GM23338 (cell line): ENCODE measurements at regions not wholly inside any gene's neighbourhood (a gene's known extent, or its start where the extent isn't known, plus 50 kb on each side); places are given as distances from the start of the nearest gene placed in this dataset.

ENCODE experiments used
- ATAC-seq: fragments of 200-7000 bp; cut with Tn5 transposase; 3 replicates; pipeline ENCODE4 v1.9.1; 2020
- DNase-seq: peaks from one replicate; pipeline ENCODE4 v3.0.0-alpha.2; 2015; ENCODE audit warnings: low spot score
- H2AFZ ChIP-seq: fragments of 200-600 bp; sonication (generic); 2 replicates; pipeline ENCODE4 v1.8.0; 2016; ENCODE audit warnings: antibody characterized with exemption, mild to moderate bottlenecking, moderate library complexity
- H3F3A ChIP-seq: fragments of 200-600 bp; sonication (generic); replicated peaks from 2 replicates; pipeline ENCODE4 v1.8.0; 2017; ENCODE audit warnings: antibody characterized with exemption, mixed run types, low read depth
- H3K27ac ChIP-seq: fragments of 200-600 bp; sonication (generic); 2 replicates; pipeline ENCODE4 v1.6.1; 2016; ENCODE audit warnings: low read depth
- H3K27me3 ChIP-seq: fragments of 200-600 bp; sonication (generic); 2 replicates; pipeline ENCODE4 v1.8.0; 2016; ENCODE audit warnings: mild to moderate bottlenecking, mixed run types, moderate library complexity; ENCODE audit not compliant: insufficient read depth
- H3K36me3 ChIP-seq: fragments of 200-600 bp; sonication (generic); 2 replicates; pipeline ENCODE4 v1.8.0; 2016; ENCODE audit warnings: mild to moderate bottlenecking; ENCODE audit not compliant: insufficient read depth
- H3K4me1 ChIP-seq: fragments of 200-600 bp; sonication (generic); 2 replicates; pipeline ENCODE4 v1.8.0; 2016; ENCODE audit warnings: mild to moderate bottlenecking, moderate library complexity; ENCODE audit not compliant: insufficient read depth
- H3K4me2 ChIP-seq: fragments of 200-600 bp; sonication (generic); 2 replicates; pipeline ENCODE4 v1.7.1; 2017; ENCODE audit warnings: mixed run types
- H3K4me3 ChIP-seq: fragments of 200-600 bp; sonication (generic); 2 replicates; pipeline ENCODE4 v1.6.1; 2016; ENCODE audit warnings: mixed run types
- H3K79me2 ChIP-seq: fragments of 200-600 bp; sonication (generic); replicated peaks from 2 replicates; pipeline ENCODE4 v1.8.0; 2017; ENCODE audit warnings: mild to moderate bottlenecking; ENCODE audit not compliant: insufficient read depth
- H3K9me2 ChIP-seq: fragments of 200-600 bp; sonication (generic); 2 replicates; pipeline ENCODE4 v1.8.0; 2017; ENCODE audit not compliant: insufficient read depth
- H4K20me1 ChIP-seq: fragments of 200-600 bp; sonication (generic); replicated peaks from 2 replicates; pipeline ENCODE4 v1.8.0; 2017; ENCODE audit warnings: mild to moderate bottlenecking; ENCODE audit not compliant: insufficient read depth
- H3K27ac Mint-ChIP-seq: 2 replicates; pipeline ENCODE4 v1.8.0; 2020; ENCODE audit warnings: inconsistent platforms, mild to moderate bottlenecking, moderate library complexity, mixed read lengths
- H3K27me3 Mint-ChIP-seq: 3 replicates; pipeline ENCODE4 v1.8.0; 2022; ENCODE audit warnings: low read depth, mild to moderate bottlenecking, moderate library complexity, mixed read lengths, inconsistent platforms; ENCODE audit not compliant: insufficient read depth, poor library complexity
- H3K36me3 Mint-ChIP-seq: 3 replicates; pipeline ENCODE4 v1.8.0; 2021; ENCODE audit warnings: low read depth, mild to moderate bottlenecking, inconsistent platforms, moderate library complexity, mixed read lengths
- H3K4me1 Mint-ChIP-seq: 3 replicates; pipeline ENCODE4 v1.8.0; 2020; ENCODE audit warnings: mild to moderate bottlenecking, inconsistent platforms, mixed read lengths
- H3K4me3 Mint-ChIP-seq: 3 replicates; pipeline ENCODE4 v1.8.0; 2021; ENCODE audit warnings: moderate library complexity, mild to moderate bottlenecking, inconsistent platforms, mixed read lengths
- H3K9me3 Mint-ChIP-seq: 3 replicates; pipeline ENCODE4 v1.8.0; 2020; ENCODE audit warnings: moderate library complexity, mild to moderate bottlenecking, inconsistent platforms, mixed read lengths
- CREB1 ChIP-seq: fragments of 250-450 bp; sonication (Bioruptor Pico); IDR thresholded peaks from 2 replicates; pipeline ENCODE4 v1.5.0; 2020; ENCODE audit warnings: low read depth, mild to moderate bottlenecking, moderate library complexity
- ETS1 ChIP-seq: IDR thresholded peaks from 2 replicates; pipeline ENCODE4 v1.6.1; 2016; ENCODE audit warnings: antibody characterized with exemption
- EZH2 ChIP-seq: fragments of 200-600 bp; sonication (generic); IDR thresholded peaks from one replicate; pipeline ENCODE4 v1.8.0; 2017; ENCODE audit warnings: antibody characterized with exemption, mild to moderate bottlenecking, low read depth; ENCODE audit not compliant: unreplicated experiment
- JUNB ChIP-seq: IDR thresholded peaks from one replicate; pipeline ENCODE4 v1.6.1; 2016; ENCODE audit warnings: antibody characterized with exemption; ENCODE audit not compliant: unreplicated experiment
- NANOG ChIP-seq: IDR thresholded peaks from 2 replicates; pipeline ENCODE4 v1.6.1; 2016; ENCODE audit warnings: antibody characterized with exemption, borderline replicate concordance
- POLR2AphosphoS5 ChIP-seq: IDR thresholded peaks from 2 replicates; pipeline ENCODE4 v1.6.1; 2016; ENCODE audit warnings: antibody characterized with exemption, low read depth
- STAT1 ChIP-seq: IDR thresholded peaks from one replicate; pipeline ENCODE4 v1.6.1; 2016; ENCODE audit warnings: antibody characterized with exemption; ENCODE audit not compliant: unreplicated experiment
- ZNF114 ChIP-seq: fragments of 250-450 bp; sonication (Bioruptor Pico); IDR thresholded peaks from 2 replicates; pipeline ENCODE4 v1.5.0; 2020; ENCODE audit warnings: mild to moderate bottlenecking, moderate library complexity
- ZNF331 ChIP-seq: fragments of 250-450 bp; sonication (Bioruptor Pico); IDR thresholded peaks from 2 replicates; pipeline ENCODE4 v1.5.0; 2020; ENCODE audit warnings: low read depth, mild to moderate bottlenecking, moderate library complexity
- ZNF462 ChIP-seq: fragments of 250-450 bp; sonication (Bioruptor Pico); IDR thresholded peaks from 2 replicates; pipeline ENCODE4 v1.5.0; 2020; ENCODE audit warnings: mild to moderate bottlenecking, moderate library complexity
- TF ChIP-seq, protein P1 (sequence below), 2 experiments: fragments of 200-600 bp in 1 of 2; sonication (generic) in 1 of 2; conservative IDR thresholded peaks; 2 replicates each; pipeline versions ENCODE4 v1.5.1 to v1.6.1; 2016 to 2017; ENCODE audit warnings: antibody characterized with exemption in 2 of 2, low read depth in 2 of 2, mild to moderate bottlenecking in 2 of 2, moderate library complexity in 1 of 2

DNA sequence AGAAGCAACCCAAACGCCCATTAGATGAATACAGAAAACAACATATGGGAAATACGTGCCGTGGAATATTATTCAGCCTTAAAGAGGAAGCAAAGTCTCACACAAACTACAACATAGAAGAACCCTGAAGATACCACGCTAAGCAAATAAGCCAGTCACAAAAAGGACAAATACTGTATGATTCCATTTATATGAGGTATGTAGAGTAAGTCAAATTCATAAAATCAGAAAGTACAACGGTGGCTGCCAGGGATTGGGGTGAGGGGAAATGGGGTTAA is 54.2 kb downstream of the SIPA1L2 start:
- H3K27ac Mint-ChIP-seq, result no peak overlapping the region
- no peak overlapping the region for H3K4me3 Mint-ChIP-seq
- Histone ChIP-seq H3K79me2 (no peaks in the 10 kb centered on the region), H2AFZ (no peak overlapping the region), H3K27ac (no peak overlapping the region), H4K20me1 (no peaks in the 10 kb centered on the region), H3K36me3 (no peaks in the 10 kb centered on the region), H3K27me3 (no peaks in the 10 kb centered on the region), H3K4me1 (peaks cover 51% of the 10 kb centered on the region), H3K9me2 (peaks cover 9% of the 10 kb centered on the region; the same call in 1 of the 2 replicates), H3K4me3 (no peak overlapping the region), H3F3A (no peaks in the 10 kb centered on the region), H3K4me2 (no peak overlapping the region)
- H3K4me1 Mint-ChIP-seq, result peaks cover 69% of the 10 kb centered on the region
- DNase-seq, result no peak
- H3K36me3 Mint-ChIP-seq, result no peaks in the 10 kb centered on the region
- TF ChIP-seq EZH2, result no peak
- no peak for TF ChIP-seq ZNF331
- TF ChIP-seq NANOG, result no peak
- no peak for TF ChIP-seq CREB1 (CRISPR knock-in tag)
- TF ChIP-seq ETS1, result no peak
- TF ChIP-seq ZNF114, result no peak
- no peak for TF ChIP-seq JUNB
- H3K9me3 Mint-ChIP-seq, result no peaks in the 10 kb centered on the region
- peaks cover 2% of the 10 kb centered on the region for H3K27me3 Mint-ChIP-seq
- ATAC-seq, result no peak

DNA sequence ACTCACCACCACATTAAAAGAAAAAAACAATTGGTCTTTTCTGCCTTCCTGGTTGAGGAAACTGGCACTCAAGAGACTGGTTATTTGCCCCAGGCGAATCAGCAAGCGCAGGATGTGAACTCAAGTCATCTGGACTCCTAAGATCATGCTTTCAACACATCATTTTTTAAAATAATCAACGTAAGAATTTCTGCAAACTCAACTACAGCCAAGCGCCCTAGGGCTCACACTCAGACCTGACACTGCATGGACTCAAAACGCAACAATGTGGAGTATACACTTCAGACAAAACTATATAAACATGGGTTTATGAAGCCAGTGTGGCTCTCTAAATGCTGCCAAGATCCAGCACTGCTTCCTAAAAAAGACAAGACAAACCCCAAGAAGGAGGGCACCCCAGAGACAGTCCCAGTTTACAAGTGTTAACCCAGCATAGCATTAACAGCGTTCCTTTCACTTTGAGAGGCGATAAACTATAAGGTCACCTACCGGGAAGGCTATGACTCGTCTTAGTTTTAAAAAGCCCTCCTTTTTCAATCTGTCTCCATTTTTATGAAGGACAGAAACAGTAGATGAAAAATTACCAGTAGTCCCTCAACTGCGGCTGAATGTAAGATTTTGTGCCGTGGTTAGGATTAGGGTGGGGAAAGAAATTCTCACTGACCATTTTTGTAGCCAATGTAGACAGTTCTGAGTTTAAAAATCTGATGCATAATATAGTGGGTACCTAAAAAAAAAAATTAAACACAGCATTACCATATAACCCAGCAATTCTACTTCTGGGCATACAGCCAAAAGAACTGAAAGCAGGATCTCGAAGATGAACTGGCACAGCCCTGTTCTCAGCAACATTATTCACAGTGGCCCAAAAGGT is 54.8 kb downstream of the SIPA1L2 start:
- DNase-seq, result no peak
- Histone ChIP-seq H4K20me1 (no peaks in the 10 kb centered on the region), H3F3A (no peaks in the 10 kb centered on the region), H3K4me2 (no peak overlapping the region), H3K27me3 (no peaks in the 10 kb centered on the region), H3K4me1 (peaks cover 45% of the 10 kb centered on the region), H3K36me3 (no peaks in the 10 kb centered on the region), H3K79me2 (no peaks in the 10 kb centered on the region), H3K9me2 (peaks cover 9% of the 10 kb centered on the region; the same call in 1 of the 2 replicates), H2AFZ (no peak overlapping the region), H3K4me3 (no peak overlapping the region), H3K27ac (no peak overlapping the region)
- Mint-ChIP-seq H3K36me3 (no peaks in the 10 kb centered on the region), H3K27ac (no peak overlapping the region), H3K27me3 (peaks cover 2% of the 10 kb centered on the region), H3K4me1 (peaks cover 63% of the 10 kb centered on the region), H3K9me3 (no peaks in the 10 kb centered on the region), H3K4me3 (no peak overlapping the region)
- TF ChIP-seq NANOG (no peak), ZNF331 (no peak), POLR2AphosphoS5 (no peak), STAT1 (no peak), ZNF462 (CRISPR knock-in tag) (no peak), JUNB (no peak), CREB1 (CRISPR knock-in tag) (no peak)
- TF ChIP-seq, protein P1, sequence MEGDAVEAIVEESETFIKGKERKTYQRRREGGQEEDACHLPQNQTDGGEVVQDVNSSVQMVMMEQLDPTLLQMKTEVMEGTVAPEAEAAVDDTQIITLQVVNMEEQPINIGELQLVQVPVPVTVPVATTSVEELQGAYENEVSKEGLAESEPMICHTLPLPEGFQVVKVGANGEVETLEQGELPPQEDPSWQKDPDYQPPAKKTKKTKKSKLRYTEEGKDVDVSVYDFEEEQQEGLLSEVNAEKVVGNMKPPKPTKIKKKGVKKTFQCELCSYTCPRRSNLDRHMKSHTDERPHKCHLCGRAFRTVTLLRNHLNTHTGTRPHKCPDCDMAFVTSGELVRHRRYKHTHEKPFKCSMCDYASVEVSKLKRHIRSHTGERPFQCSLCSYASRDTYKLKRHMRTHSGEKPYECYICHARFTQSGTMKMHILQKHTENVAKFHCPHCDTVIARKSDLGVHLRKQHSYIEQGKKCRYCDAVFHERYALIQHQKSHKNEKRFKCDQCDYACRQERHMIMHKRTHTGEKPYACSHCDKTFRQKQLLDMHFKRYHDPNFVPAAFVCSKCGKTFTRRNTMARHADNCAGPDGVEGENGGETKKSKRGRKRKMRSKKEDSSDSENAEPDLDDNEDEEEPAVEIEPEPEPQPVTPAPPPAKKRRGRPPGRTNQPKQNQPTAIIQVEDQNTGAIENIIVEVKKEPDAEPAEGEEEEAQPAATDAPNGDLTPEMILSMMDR (conservative IDR thresholded peaks at IDR 0.05; ENCODE audit: low read depth in 2 of 2), result no peak
- no peak for ATAC-seq
